BLaER1 (cell line): ENCODE measurements at regions not wholly inside any gene's neighbourhood (a gene's known extent, or its start where the extent isn't known, plus 50 kb on each side); places are given as distances from the start of the nearest gene placed in this dataset.

Experiments
- H3K27ac ChIP-seq: shearing (Covaris generic); formaldehyde crosslinking; 2 replicates; pipeline ENCODE4 v1.8.1; 2022
- H3K27me3 ChIP-seq: shearing (Covaris generic); formaldehyde crosslinking; 2 replicates; pipeline ENCODE4 v1.8.1; 2022
- H3K36me3 ChIP-seq: shearing (Covaris generic); formaldehyde crosslinking; 2 replicates; pipeline ENCODE4 v1.8.1; 2022
- H3K4me1 ChIP-seq: shearing (Covaris generic); formaldehyde crosslinking; 2 replicates; pipeline ENCODE4 v1.8.1; 2022
- H3K4me2 ChIP-seq: shearing (Covaris generic); formaldehyde crosslinking; 2 replicates; pipeline ENCODE4 v1.8.1; 2022
- H3K4me3 ChIP-seq: shearing (Covaris generic); formaldehyde crosslinking; 2 replicates; pipeline ENCODE4 v1.8.1; 2022
- H3K9ac ChIP-seq: shearing (Covaris generic); formaldehyde crosslinking; 2 replicates; pipeline ENCODE4 v1.8.1; 2022
- H3K9me3 ChIP-seq: shearing (Covaris generic); formaldehyde crosslinking; 2 replicates; pipeline ENCODE4 v1.8.1; 2022
- H4K20me1 ChIP-seq: shearing (Covaris generic); formaldehyde crosslinking; 2 replicates; pipeline ENCODE4 v1.8.1; 2022
- Cebpa-rat ChIP-seq: shearing (Covaris generic); IDR thresholded peaks from 2 replicates; pipeline ENCODE4 v1.8.1; 2022

GRCh38 chr4:162682651-162683050 lies 484.0 kb downstream of the NAF1 start:
- Histone ChIP-seq H3K36me3 (no peaks in the 10 kb centered on the region), H3K4me3 (no peak overlapping the region), H3K4me1 (no peaks in the 10 kb centered on the region), H3K27ac (no peak overlapping the region), H3K27me3 (no peaks in the 10 kb centered on the region), H3K9me3 (peaks cover 10% of the 10 kb centered on the region; the same call in 1 of the 2 replicates), H4K20me1 (no peaks in the 10 kb centered on the region), H3K9ac (no peak overlapping the region), H3K4me2 (no peak overlapping the region)
- TF ChIP-seq Cebpa-rat, result no peak

- Histone ChIP-seq H3K9me3 (peaks cover 10% of the 10 kb centered on the region; the same call in 1 of the 2 replicates), H3K36me3 (no peaks in the 10 kb centered on the region), H3K4me1 (no peaks in the 10 kb centered on the region), H3K27me3 (no peaks in the 10 kb centered on the region), H3K4me2 (no peak overlapping the region), H3K27ac (no peak overlapping the region), H4K20me1 (no peaks in the 10 kb centered on the region), H3K9ac (no peak overlapping the region), H3K4me3 (no peak overlapping the region)
- no peak for TF ChIP-seq Cebpa-rat
These were observed 485.5 kb downstream of the NAF1 start for GRCh38 chr4:162681212-162681611.

DNA sequence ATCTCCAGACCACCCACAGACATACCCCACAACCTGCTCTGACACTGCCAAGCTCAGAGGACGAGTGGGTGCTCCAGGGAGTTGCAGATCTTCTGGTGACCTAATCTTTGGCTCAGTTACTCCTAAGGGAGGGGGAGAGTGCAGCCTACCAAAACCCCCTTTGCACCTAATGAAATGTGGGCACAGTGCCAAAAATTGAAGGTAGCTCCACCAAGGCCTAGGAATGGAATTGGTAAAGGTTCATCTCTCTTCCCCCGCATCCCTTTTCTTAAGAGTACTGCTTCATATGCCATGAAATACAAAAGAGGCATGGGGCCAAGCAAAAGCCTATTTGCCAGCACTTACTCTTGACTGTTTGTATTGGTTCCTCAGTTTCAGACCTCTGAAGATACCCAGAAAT lies 491.0 kb downstream of the NAF1 start:
- Histone ChIP-seq H3K9ac (no peak overlapping the region), H4K20me1 (no peaks in the 10 kb centered on the region), H3K9me3 (peaks cover 10% of the 10 kb centered on the region; the same call in 1 of the 2 replicates), H3K4me2 (no peak overlapping the region), H3K4me3 (no peak overlapping the region), H3K36me3 (no peaks in the 10 kb centered on the region), H3K4me1 (no peaks in the 10 kb centered on the region), H3K27ac (no peak overlapping the region), H3K27me3 (no peaks in the 10 kb centered on the region)
- no peak for TF ChIP-seq Cebpa-rat

GRCh38 chr4:162661913-162662312 lies 498.1 kb upstream of the FSTL5 start:
- Histone ChIP-seq H3K36me3 (no peaks in the 10 kb centered on the region), H3K27ac (no peak overlapping the region), H3K4me2 (no peak overlapping the region), H3K4me3 (no peak overlapping the region), H3K27me3 (no peaks in the 10 kb centered on the region), H4K20me1 (no peaks in the 10 kb centered on the region), H3K4me1 (no peaks in the 10 kb centered on the region), H3K9me3 (no peaks in the 10 kb centered on the region), H3K9ac (no peak overlapping the region)
- TF ChIP-seq Cebpa-rat, result no peak

DNA sequence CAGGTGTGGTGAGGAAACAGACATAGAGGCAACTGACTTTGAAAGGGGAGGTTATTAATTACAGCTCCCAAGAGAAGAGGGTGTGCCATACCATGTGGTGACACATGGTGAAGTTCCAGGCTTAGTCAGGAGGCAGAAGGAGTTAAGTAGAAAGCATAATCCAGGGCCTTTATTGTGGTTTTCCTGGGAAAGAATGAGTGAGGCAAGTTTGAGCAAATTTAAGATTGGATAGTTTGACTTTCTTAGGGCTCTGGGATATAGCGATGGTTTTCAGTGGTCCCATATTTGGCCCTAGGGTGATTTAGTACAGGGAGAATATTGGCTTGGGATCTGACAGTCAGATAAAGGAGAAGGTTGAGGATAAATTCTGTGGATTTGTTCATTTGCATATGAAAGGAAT lies 495.9 kb upstream of the FSTL5 start:
- Histone ChIP-seq H3K9me3 (no peaks in the 10 kb centered on the region), H3K27me3 (no peaks in the 10 kb centered on the region), H3K4me2 (no peak overlapping the region), H3K36me3 (no peaks in the 10 kb centered on the region), H3K27ac (no peak overlapping the region), H3K9ac (no peak overlapping the region), H3K4me1 (no peaks in the 10 kb centered on the region), H3K4me3 (no peak overlapping the region), H4K20me1 (no peaks in the 10 kb centered on the region)
- no peak for TF ChIP-seq Cebpa-rat

DNA sequence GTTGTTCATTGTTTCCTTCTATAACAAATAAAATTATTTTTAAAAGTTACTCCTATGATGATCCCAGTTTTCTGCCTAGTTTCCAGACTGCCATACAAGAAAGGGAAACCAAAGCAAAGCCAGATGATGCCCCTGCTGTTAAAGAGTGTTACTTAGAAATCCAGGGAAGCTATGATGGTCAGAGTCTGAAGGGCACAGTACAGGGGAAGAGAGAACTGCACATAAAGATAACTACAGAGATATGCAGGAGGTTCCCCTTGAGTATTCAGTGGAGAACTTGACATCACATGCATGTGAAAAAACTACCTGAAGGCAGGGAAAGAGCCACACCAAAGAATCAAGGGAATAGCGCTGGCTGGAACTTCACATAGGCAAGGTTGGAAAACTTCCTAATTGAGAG lies 494.2 kb upstream of the FSTL5 start:
- Histone ChIP-seq H3K36me3 (no peaks in the 10 kb centered on the region), H3K4me3 (no peak overlapping the region), H3K27me3 (no peaks in the 10 kb centered on the region), H3K27ac (no peak overlapping the region), H3K9ac (no peak overlapping the region), H3K9me3 (no peaks in the 10 kb centered on the region), H3K4me1 (no peaks in the 10 kb centered on the region), H3K4me2 (no peak overlapping the region), H4K20me1 (no peaks in the 10 kb centered on the region)
- no peak for TF ChIP-seq Cebpa-rat

GRCh38 chr4:162650166-162650565 lies 486.4 kb upstream of the FSTL5 start:
- Histone ChIP-seq H4K20me1 (no peaks in the 10 kb centered on the region), H3K9ac (no peak overlapping the region), H3K9me3 (no peaks in the 10 kb centered on the region), H3K27ac (no peak overlapping the region), H3K27me3 (no peaks in the 10 kb centered on the region), H3K36me3 (no peaks in the 10 kb centered on the region), H3K4me2 (no peak overlapping the region), H3K4me3 (no peak overlapping the region), H3K4me1 (no peaks in the 10 kb centered on the region)
- no peak for TF ChIP-seq Cebpa-rat

GRCh38 chr4:162645381-162645780 lies 481.6 kb upstream of the FSTL5 start:
- H3K27me3 ChIP-seq, result no peaks in the 10 kb centered on the region
- H3K36me3 ChIP-seq, result no peaks in the 10 kb centered on the region
- H3K27ac ChIP-seq, result no peak overlapping the region
- H4K20me1 ChIP-seq, result no peaks in the 10 kb centered on the region
- no peak overlapping the region for H3K9ac ChIP-seq
- H3K4me2 ChIP-seq, result no peak overlapping the region
- no peak for TF ChIP-seq Cebpa-rat
- H3K4me3 ChIP-seq, result no peak overlapping the region
- H3K9me3 ChIP-seq, result no peaks in the 10 kb centered on the region
- H3K4me1 ChIP-seq, result no peaks in the 10 kb centered on the region

DNA sequence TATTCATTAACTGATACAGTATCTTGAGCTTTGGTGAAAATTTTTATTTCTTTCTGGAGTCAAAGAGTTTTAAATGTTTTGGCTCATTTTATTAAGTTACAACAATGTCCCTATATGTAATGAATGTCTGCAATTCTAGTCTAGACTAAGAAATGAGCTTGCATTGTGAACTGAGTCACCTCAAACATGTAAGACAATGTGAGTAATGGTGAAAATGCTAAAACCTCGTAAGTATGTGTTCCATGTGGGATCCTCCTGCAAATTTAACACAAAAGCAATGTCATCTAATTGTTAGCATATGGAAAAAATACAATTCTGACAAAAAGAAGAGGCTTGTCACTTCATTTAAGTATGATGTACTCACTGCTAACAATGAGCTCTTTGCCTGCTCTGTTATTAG lies 480.5 kb upstream of the FSTL5 start:
- no peaks in the 10 kb centered on the region for H4K20me1 ChIP-seq
- no peaks in the 10 kb centered on the region for H3K4me1 ChIP-seq
- no peak overlapping the region for H3K4me3 ChIP-seq

GRCh38 chr4:162640152-162640551 lies 476.4 kb upstream of the FSTL5 start:
- Histone ChIP-seq H3K9me3 (peaks cover 3% of the 10 kb centered on the region; the same call in 1 of the 2 replicates), H3K4me1 (no peaks in the 10 kb centered on the region), H3K27me3 (no peaks in the 10 kb centered on the region), H3K4me3 (no peak overlapping the region), H4K20me1 (no peaks in the 10 kb centered on the region), H3K9ac (no peak overlapping the region), H3K27ac (no peak overlapping the region), H3K4me2 (no peak overlapping the region), H3K36me3 (no peaks in the 10 kb centered on the region)
- no peak for TF ChIP-seq Cebpa-rat

More for the DNA sequence above, 480.5 kb upstream of the FSTL5 start:
- Histone ChIP-seq H3K4me2 (no peak overlapping the region), H3K9ac (no peak overlapping the region), H3K36me3 (no peaks in the 10 kb centered on the region), H3K27ac (no peak overlapping the region), H3K27me3 (no peaks in the 10 kb centered on the region), H3K9me3 (no peaks in the 10 kb centered on the region; the same call in 1 of the 2 replicates)
- no peak for TF ChIP-seq Cebpa-rat

DNA sequence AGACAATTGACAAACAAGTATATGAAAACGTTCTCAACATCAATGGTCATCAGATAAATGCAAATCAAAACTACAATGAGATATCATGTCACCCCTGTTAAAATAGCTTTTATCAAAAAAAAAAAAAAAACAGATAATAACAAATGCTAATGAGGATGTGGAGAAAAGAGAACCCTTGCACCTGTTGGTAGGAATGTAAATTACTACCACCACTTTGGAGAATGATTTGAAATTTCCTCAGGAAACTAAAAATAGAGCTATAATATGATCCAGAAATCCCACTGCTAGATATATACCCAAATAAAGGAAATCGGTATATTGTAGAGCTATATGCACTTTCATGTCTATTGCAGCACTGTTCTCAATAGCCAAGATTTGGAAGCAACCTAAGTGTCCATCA lies 470.6 kb upstream of the FSTL5 start:
- Histone ChIP-seq H3K27me3 (no peaks in the 10 kb centered on the region), H3K36me3 (no peaks in the 10 kb centered on the region), H3K4me3 (no peak overlapping the region), H3K4me2 (no peak overlapping the region), H3K9ac (no peak overlapping the region), H3K27ac (no peak overlapping the region), H3K4me1 (no peaks in the 10 kb centered on the region), H3K9me3 (0 out of 2 replicates have a peak, but pooled peaks cover 3% of the 10 kb centered on the region), H4K20me1 (no peaks in the 10 kb centered on the region)
- TF ChIP-seq Cebpa-rat, result no peak
